K562 (cell line): ENCODE measurements at regions not wholly inside any gene's neighbourhood (a gene's known extent, or its start where the extent isn't known, plus 50 kb on each side); places are given as distances from the start of the nearest gene placed in this dataset.

Source experiments
- EZH2 ChIP-seq: IDR thresholded peaks from 2 replicates; pipeline ENCODE4 v1.6.1; 2012; ENCODE audit warnings: low read depth, mild to moderate bottlenecking, inconsistent platforms, low read length, borderline replicate concordance
- PHF8 ChIP-seq: fragments of 200-600 bp; sonication (generic); IDR thresholded peaks from 2 replicates; pipeline ENCODE4 v1.6.1; 2012; ENCODE audit warnings: mixed run types, mild to moderate bottlenecking, inconsistent platforms, low read length, moderate library complexity, borderline replicate concordance
- TF ChIP-seq, protein P1 (sequence below), 3 experiments: IDR thresholded peaks in 2 of 3; conservative IDR thresholded peaks in 1 of 3; 2 replicates each; pipeline ENCODE4 v1.5.1; 2011 to 2012; ENCODE audit warnings: low read length in 3 of 3, mild to moderate bottlenecking in 3 of 3, control low read depth in 2 of 3, improper control_type of control experiment in 1 of 3, inconsistent platforms in 1 of 3, low read depth in 1 of 3, mixed read lengths in 1 of 3, moderate library complexity in 1 of 3; ENCODE audit not compliant: insufficient read depth in 2 of 3

DNA sequence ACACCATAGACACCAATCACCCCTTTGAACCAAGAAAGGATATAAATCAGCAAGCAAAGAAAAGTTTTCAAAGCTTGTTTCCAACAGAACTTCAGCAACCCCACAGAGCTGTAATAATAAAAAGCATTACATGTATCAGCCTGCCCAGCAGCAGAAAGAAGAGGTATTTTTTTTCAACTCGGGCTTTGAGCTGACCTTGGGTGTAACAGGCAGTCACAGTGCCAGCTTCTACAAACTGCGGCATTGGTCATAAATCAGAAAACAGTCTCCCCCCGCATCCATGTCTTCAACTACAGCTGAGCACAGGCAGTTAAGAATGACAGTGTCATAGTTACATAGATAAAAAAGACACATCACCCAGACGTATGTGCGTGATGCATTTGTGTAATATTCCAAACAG, 671.0 kb upstream of the SLITRK1 start:
- TF ChIP-seq, protein P1, sequence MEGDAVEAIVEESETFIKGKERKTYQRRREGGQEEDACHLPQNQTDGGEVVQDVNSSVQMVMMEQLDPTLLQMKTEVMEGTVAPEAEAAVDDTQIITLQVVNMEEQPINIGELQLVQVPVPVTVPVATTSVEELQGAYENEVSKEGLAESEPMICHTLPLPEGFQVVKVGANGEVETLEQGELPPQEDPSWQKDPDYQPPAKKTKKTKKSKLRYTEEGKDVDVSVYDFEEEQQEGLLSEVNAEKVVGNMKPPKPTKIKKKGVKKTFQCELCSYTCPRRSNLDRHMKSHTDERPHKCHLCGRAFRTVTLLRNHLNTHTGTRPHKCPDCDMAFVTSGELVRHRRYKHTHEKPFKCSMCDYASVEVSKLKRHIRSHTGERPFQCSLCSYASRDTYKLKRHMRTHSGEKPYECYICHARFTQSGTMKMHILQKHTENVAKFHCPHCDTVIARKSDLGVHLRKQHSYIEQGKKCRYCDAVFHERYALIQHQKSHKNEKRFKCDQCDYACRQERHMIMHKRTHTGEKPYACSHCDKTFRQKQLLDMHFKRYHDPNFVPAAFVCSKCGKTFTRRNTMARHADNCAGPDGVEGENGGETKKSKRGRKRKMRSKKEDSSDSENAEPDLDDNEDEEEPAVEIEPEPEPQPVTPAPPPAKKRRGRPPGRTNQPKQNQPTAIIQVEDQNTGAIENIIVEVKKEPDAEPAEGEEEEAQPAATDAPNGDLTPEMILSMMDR (IDR thresholded peaks at IDR 0.05 in 2 of 3, conservative IDR thresholded peaks at IDR 0.05 in 1 of 3; ENCODE audit: insufficient read depth in 2 of 3, low read depth in 1 of 3, low read length in 3 of 3) = no peak
- TF ChIP-seq PHF8 (no peak), EZH2 (no peak)
